ENCODE measurements at regions not wholly inside any gene's neighbourhood (a gene's known extent, or its start where the extent isn't known, plus 50 kb on each side); places are given as distances from the start of the nearest gene placed in this dataset.

GRCh38 chr2:108184419-108184818 is 55.3 kb upstream of the SULT1C3 start:
- TF ChIP-seq CTCF (IDR thresholded peaks at IDR 0.05) (peak; percentile 33; the same call in 2 of the 3 replicates), RAD21 (conservative IDR thresholded peaks at IDR 0.05 in 1 of 2, IDR thresholded peaks at IDR 0.05 in 1 of 2) (peak in 1 of 2 experiments; percentile 41; a peak in 2 of 5 replicates), SMC3 (IDR thresholded peaks at IDR 0.05) (peak; percentile 24; the same call in 1 of the 3 replicates), NR3C1 (IDR thresholded peaks at IDR 0.05) (no peak), HOXA7 (CRISPR knock-in tag; IDR thresholded peaks at IDR 0.05) (no peak)
- H3K4me3 ChIP-seq = no peak overlapping the region
- DNase-seq (ENCODE audit: low read depth in 1 of 2, low spot score in 1 of 2) (peak in 1 of 2 experiments; percentile 46), ATAC-seq (peak in 1 of 2 experiments; percentile 77; a peak in 3 of 6 replicates), FAIRE-seq (no peak)
- WGBS (ENCODE audit: missing lambda C conversion rate) = 47% methylated on average over 2 of the region's 2 CpGs
- peaks cover 6% of the 10 kb centered on the region for H3K4me1 ChIP-seq
- no peak overlapping the region for H3K4me2 ChIP-seq
- no peaks in the 10 kb centered on the region for H3K9me3 ChIP-seq
- ChIA-PET CTCF (interaction anchor here (0.6 to 2.1 kb wide), 10 partner anchors 9 to 637 kb away, joined by 3 to 7 read pairs (median 4); no protein-coding TSS in a partner anchor), POLR2A (no interaction called here)
- H3K27ac ChIP-seq = no peak overlapping the region

- ChIA-PET POLR2A (no interaction called here), CTCF (interaction anchor here (1.4 kb wide), 1 partner anchor 19 kb away, joined by 4 read pairs; no protein-coding TSS in a partner anchor)
- Histone ChIP-seq H3K4me3 (no peak overlapping the region), H3K4me2 (peak overlapping the region; percentile 43), H3K9me3 (peaks cover 5% of the 10 kb centered on the region; the same call in 1 of the 3 replicates), H3K27ac (peak overlapping the region in 1 of 2 experiments; percentile 23; a peak in 2 of 6 replicates), H3K4me1 (peaks cover 27% of the 10 kb centered on the region)
- ATAC-seq (peak in 1 of 2 experiments; percentile 43; a peak in 3 of 6 replicates), FAIRE-seq (no peak), DNase-seq (ENCODE audit: low read depth in 1 of 2, low spot score in 1 of 2) (peak in 1 of 2 experiments; percentile 28)
- TF ChIP-seq EP300 (IDR thresholded peaks at IDR 0.05) (no peak), CBX8 (IDR thresholded peaks at IDR 0.05) (no peak), HDAC2 (IDR thresholded peaks at IDR 0.05) (no peak), CTCF (IDR thresholded peaks at IDR 0.05) (no peak), HOXA7 (CRISPR knock-in tag; IDR thresholded peaks at IDR 0.05) (no peak), BCL3 (IDR thresholded peaks at IDR 0.05) (no peak), ELK1 (IDR thresholded peaks at IDR 0.05; ENCODE audit: low read depth, low read length) (no peak)
- WGBS (ENCODE audit: missing lambda C conversion rate) = 12% methylated on average over 1 of the region's 1 CpG
Measured at GRCh38 chr2:108189316-108189715, 50.5 kb upstream of the SULT1C3 start.
